Gastrocnemius medialis (tissue), 4 donors: ENCODE measurements at regions not wholly inside any gene's neighbourhood (a gene's known extent, or its start where the extent isn't known, plus 50 kb on each side); places are given as distances from the start of the nearest gene placed in this dataset.

Experiments
- CTCF ChIP-seq, 5 experiments: fragments of 450-650 bp in 3 of 5; fragments of 200-600 bp in 2 of 5; sonication (generic) in 2 of 5; IDR thresholded peaks in 4 of 5; conservative IDR thresholded peaks in 1 of 5; 1 replicate in 4 of 5; 2 replicates in 1 of 5; pipeline ENCODE4 v1.5.1; 2016 to 2019; ENCODE audit warnings: antibody characterized with exemption in 5 of 5, mild to moderate bottlenecking in 3 of 5, moderate library complexity in 3 of 5
- POLR2A ChIP-seq, 2 donors: fragments of 450-650 bp; IDR thresholded peaks; one replicate each; pipeline ENCODE4 v1.6.1; 2017; ENCODE audit warnings: antibody characterized with exemption in 2 of 2, mild to moderate bottlenecking in 2 of 2, moderate library complexity in 2 of 2

- no peak for TF ChIP-seq CTCF (IDR thresholded peaks at IDR 0.05 in 4 of 5, conservative IDR thresholded peaks at IDR 0.05 in 1 of 5)
- no peak for TF ChIP-seq POLR2A (IDR thresholded peaks at IDR 0.05)
Observed at GRCh38 chr2:241935314-241935713, 65.8 kb downstream of the RTP5 start.
